OCI-LY3 (cell line): ENCODE measurements at regions not wholly inside any gene's neighbourhood (a gene's known extent, or its start where the extent isn't known, plus 50 kb on each side); places are given as distances from the start of the nearest gene placed in this dataset.

ENCODE experiments used
- H2AFZ ChIP-seq: fragments of 200-600, 300-600 bp; shearing (Covaris generic); 2 replicates; pipeline ENCODE4 v1.6.0; 2014; ENCODE audit warnings: antibody characterized with exemption, low read depth, low read length
- H3K27ac ChIP-seq: fragments of 200-600, 300-600 bp; sonication (generic); 2 replicates; pipeline ENCODE4 v1.5.1; 2014; ENCODE audit warnings: mild to moderate bottlenecking, low read length, moderate library complexity, mixed read lengths
- H3K27me3 ChIP-seq: fragments of 200-600, 300-600 bp; sonication (generic); 2 replicates; pipeline ENCODE4 v1.6.1; 2014; ENCODE audit warnings: low read depth, low read length, mixed read lengths
- H3K36me3 ChIP-seq: fragments of 200-600, 300-600 bp; sonication (generic); replicated peaks from 2 replicates; pipeline ENCODE3; 2014; ENCODE audit warnings: low read depth, low read length, mixed read lengths
- H3K4me1 ChIP-seq: fragments of 300-600, 200-600 bp; sonication (generic); 2 replicates; pipeline ENCODE4 v1.6.1; 2014; ENCODE audit warnings: low read length, mixed read lengths
- H3K4me2 ChIP-seq: fragments of 200-600, 300-600 bp; sonication (generic); 2 replicates; pipeline ENCODE4 v1.6.1; 2014; ENCODE audit warnings: low read length, mixed read lengths
- H3K4me3 ChIP-seq: fragments of 300-600, 200-600 bp; sonication (generic); 2 replicates; pipeline ENCODE4 v1.5.1; 2014; ENCODE audit warnings: antibody characterized with exemption, mild to moderate bottlenecking, low read length, moderate library complexity
- H3K79me2 ChIP-seq: fragments of 300-600, 200-600 bp; shearing (Covaris generic); 2 replicates; pipeline ENCODE4 v1.6.1; 2014; ENCODE audit warnings: mild to moderate bottlenecking, low read length, mixed read lengths
- H3K9ac ChIP-seq: fragments of 300-600, 200-600 bp; shearing (Covaris generic); 2 replicates; pipeline ENCODE4 v1.6.0; 2014; ENCODE audit warnings: mild to moderate bottlenecking, low read length, moderate library complexity
- H3K9me3 ChIP-seq: fragments of 200-600, 300-600 bp; shearing (Covaris generic); 2 replicates; pipeline ENCODE4 v1.6.1; 2014; ENCODE audit warnings: low read length, mixed read lengths; ENCODE audit not compliant: insufficient read depth
- H4K20me1 ChIP-seq: fragments of 200-600, 300-600 bp; sonication (generic); 2 replicates; pipeline ENCODE4 v1.6.1; 2016; ENCODE audit warnings: low read length, mixed read lengths; ENCODE audit not compliant: insufficient read depth
- EZH2phosphoT487 ChIP-seq: fragments of 200-600 bp; shearing (Covaris generic); IDR thresholded peaks from 2 replicates; pipeline ENCODE4 v1.6.1; 2018; ENCODE audit warnings: antibody characterized with exemption, mixed run types, low read depth
- TF ChIP-seq, protein P1 (sequence below): fragments of 200-600, 300-600 bp; sonication (generic); IDR thresholded peaks from 2 replicates; pipeline ENCODE4 v1.5.1; 2014; ENCODE audit warnings: antibody characterized with exemption, low read length, low read depth

DNA sequence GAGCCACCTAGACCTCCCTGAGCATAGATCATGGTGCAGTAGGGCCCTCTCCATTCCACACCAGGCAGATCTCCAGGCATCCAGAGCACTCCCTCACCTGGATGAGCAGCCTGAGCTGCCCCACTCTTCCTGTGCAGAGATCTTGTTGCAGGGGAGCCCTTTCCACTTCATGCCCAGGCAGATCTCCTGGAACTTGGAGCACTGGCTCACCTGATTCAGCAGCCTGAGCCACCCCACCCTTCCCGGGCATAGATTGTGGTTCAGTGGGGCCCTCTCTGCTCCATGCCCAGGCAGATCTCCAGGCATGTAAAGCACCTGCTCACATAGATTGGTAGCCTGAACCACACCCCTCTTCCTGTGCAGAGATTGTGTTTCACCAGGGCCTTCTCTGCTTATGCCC, 78.0 kb downstream of the SEC16B start:
- no peaks in the 10 kb centered on the region for H3K79me2 ChIP-seq
- no peak overlapping the region for H3K9ac ChIP-seq

DNA sequence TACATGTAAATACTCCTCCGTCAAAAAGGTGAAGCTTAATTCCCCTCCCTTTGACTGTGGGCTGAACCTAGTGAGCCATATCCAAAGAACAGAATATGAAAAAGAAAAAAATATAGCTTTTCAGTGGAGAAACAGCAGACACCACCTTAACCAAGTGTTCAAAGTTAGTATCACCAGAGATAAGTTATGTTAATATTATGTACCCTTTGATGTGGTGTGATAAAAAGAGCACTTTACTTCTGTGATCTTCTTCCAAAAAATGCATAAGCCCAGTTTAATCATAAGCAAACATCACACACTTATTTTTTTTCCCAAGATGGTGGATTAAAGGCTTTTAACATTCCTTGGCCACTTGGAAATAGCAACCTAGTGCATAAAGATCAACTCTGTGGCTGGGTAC, 79.4 kb downstream of the SEC16B start:
- H4K20me1 ChIP-seq = no peaks in the 10 kb centered on the region
- no peaks in the 10 kb centered on the region for H3K4me1 ChIP-seq
- H3K9ac ChIP-seq = no peak overlapping the region
- H3K27ac ChIP-seq = no peak overlapping the region
- TF ChIP-seq, protein P1, sequence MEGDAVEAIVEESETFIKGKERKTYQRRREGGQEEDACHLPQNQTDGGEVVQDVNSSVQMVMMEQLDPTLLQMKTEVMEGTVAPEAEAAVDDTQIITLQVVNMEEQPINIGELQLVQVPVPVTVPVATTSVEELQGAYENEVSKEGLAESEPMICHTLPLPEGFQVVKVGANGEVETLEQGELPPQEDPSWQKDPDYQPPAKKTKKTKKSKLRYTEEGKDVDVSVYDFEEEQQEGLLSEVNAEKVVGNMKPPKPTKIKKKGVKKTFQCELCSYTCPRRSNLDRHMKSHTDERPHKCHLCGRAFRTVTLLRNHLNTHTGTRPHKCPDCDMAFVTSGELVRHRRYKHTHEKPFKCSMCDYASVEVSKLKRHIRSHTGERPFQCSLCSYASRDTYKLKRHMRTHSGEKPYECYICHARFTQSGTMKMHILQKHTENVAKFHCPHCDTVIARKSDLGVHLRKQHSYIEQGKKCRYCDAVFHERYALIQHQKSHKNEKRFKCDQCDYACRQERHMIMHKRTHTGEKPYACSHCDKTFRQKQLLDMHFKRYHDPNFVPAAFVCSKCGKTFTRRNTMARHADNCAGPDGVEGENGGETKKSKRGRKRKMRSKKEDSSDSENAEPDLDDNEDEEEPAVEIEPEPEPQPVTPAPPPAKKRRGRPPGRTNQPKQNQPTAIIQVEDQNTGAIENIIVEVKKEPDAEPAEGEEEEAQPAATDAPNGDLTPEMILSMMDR = no peak
- no peak for TF ChIP-seq EZH2phosphoT487
- no peak overlapping the region for H3K4me2 ChIP-seq
- H3K4me3 ChIP-seq = no peak overlapping the region
- H3K9me3 ChIP-seq = no peaks in the 10 kb centered on the region
- H2AFZ ChIP-seq = no peak overlapping the region
- H3K79me2 ChIP-seq = no peaks in the 10 kb centered on the region
- H3K36me3 ChIP-seq = no peaks in the 10 kb centered on the region
- peaks cover 14% of the 10 kb centered on the region; the same call in 1 of the 2 replicates for H3K27me3 ChIP-seq

More for the DNA sequence above, 78.0 kb downstream of the SEC16B start:
- Histone ChIP-seq H3K36me3 (no peaks in the 10 kb centered on the region), H3K9me3 (no peaks in the 10 kb centered on the region), H3K4me1 (no peaks in the 10 kb centered on the region), H3K4me2 (no peak overlapping the region), H2AFZ (no peak overlapping the region), H3K27me3 (peaks cover 22% of the 10 kb centered on the region), H4K20me1 (no peaks in the 10 kb centered on the region), H3K27ac (no peak overlapping the region), H3K4me3 (no peak overlapping the region)
- TF ChIP-seq, protein P1 = no peak
- no peak for TF ChIP-seq EZH2phosphoT487

DNA sequence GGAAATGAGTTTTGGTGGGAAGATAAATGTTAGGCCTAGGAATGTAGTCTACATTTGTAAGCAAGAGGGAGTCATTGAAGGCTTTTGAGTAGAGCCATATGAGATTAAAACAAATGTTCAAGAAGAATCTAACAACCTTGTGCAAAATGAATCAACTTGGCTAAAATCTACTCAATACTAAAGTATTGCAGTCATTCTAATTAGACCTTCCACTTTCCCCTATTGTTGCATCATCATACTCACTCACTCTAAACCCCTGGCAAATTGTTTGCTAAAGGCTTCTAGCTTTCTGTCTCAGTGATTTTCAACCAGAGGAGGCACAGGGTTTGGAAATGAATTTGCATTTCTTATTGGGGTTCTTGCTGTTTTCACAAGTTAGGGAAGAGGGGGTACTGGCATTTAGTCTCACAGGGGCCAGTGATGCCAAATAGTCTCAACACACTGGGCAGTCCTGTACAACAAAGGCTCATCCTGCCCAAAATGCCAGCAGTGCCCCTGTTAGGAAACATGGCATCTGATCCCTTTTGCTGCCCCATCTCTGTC, 85.3 kb downstream of the SEC16B start:
- Histone ChIP-seq H3K9me3 (no peaks in the 10 kb centered on the region), H2AFZ (no peak overlapping the region), H4K20me1 (no peaks in the 10 kb centered on the region), H3K36me3 (no peaks in the 10 kb centered on the region), H3K27ac (no peak overlapping the region), H3K4me2 (no peak overlapping the region), H3K79me2 (no peaks in the 10 kb centered on the region), H3K27me3 (peaks cover 56% of the 10 kb centered on the region), H3K9ac (no peak overlapping the region), H3K4me3 (no peak overlapping the region), H3K4me1 (no peaks in the 10 kb centered on the region)
- TF ChIP-seq, protein P1 = no peak
- TF ChIP-seq EZH2phosphoT487 = no peak

DNA sequence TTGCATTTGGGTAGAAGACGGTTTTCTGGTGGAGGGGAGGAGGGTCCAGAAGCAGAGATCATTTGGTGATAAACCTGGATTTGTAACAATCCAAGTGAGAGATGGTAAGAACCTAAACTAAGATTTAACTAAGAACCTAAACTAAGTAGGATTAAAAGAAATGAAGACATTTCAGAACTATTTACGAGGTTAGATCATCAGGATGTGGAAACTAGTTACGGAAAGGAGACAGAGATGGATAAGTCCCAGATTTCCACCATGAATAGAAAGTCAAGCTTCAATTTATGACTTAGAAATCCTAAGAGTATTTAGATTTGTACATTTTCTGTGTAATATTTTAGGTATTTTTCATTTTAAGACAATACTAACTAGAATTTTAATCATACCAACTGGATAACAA, 86.3 kb downstream of the SEC16B start:
- Histone ChIP-seq H2AFZ (no peak overlapping the region), H3K27ac (no peak overlapping the region), H3K9me3 (no peaks in the 10 kb centered on the region), H3K4me1 (no peaks in the 10 kb centered on the region), H3K27me3 (peaks cover 64% of the 10 kb centered on the region), H3K4me3 (no peak overlapping the region), H3K36me3 (no peaks in the 10 kb centered on the region), H3K9ac (no peak overlapping the region), H3K79me2 (no peaks in the 10 kb centered on the region), H4K20me1 (no peaks in the 10 kb centered on the region), H3K4me2 (no peak overlapping the region)
- TF ChIP-seq, protein P1 = no peak
- no peak for TF ChIP-seq EZH2phosphoT487
